GM21360 (cell line): ENCODE measurements at regions not wholly inside any gene's neighbourhood (a gene's known extent, or its start where the extent isn't known, plus 50 kb on each side); places are given as distances from the start of the nearest gene placed in this dataset.

Experiments
- ATAC-seq: cut with Tn5 transposase; IDR thresholded peaks from one replicate; pipeline ENCODE4 v1.9.1; 2021; ENCODE audit warnings: mild to moderate bottlenecking, moderate library complexity; ENCODE audit not compliant: unreplicated experiment

- no peak for ATAC-seq
These were observed 98.4 kb upstream of the KLHL1 start for GRCh38 chr13:70206671-70207070.

- ATAC-seq, result no peak
These were observed 95.5 kb upstream of the KLHL1 start for GRCh38 chr13:70203661-70204229.

- ATAC-seq, result no peak
These were observed 82.8 kb upstream of the KLHL1 start for GRCh38 chr13:70191034-70191433.

GRCh38 chr13:70189981-70190380, 81.7 kb upstream of the KLHL1 start:
- no peak for ATAC-seq

- no peak for ATAC-seq
These were observed 80.3 kb upstream of the KLHL1 start for GRCh38 chr13:70188567-70188966.

GRCh38 chr13:70183041-70183440, 74.8 kb upstream of the KLHL1 start:
- ATAC-seq, result no peak
